H1 (cell line): ENCODE measurements at regions not wholly inside any gene's neighbourhood (a gene's known extent, or its start where the extent isn't known, plus 50 kb on each side); places are given as distances from the start of the nearest gene placed in this dataset.
"Not testable (repeated sequence)": the region's sequence is repeated elsewhere in the genome, so short reads cannot be mapped to it uniquely, and the experiment has no call there.

Experiments used
- CTCF ChIA-PET: fragments of 300-600 bp; sonication (Branson Sonifier 250); formaldehyde crosslinking; loops from one replicate; lab custom pipeline; 2021; ENCODE audit not compliant: partially characterized antibody; lab: Charles Lee
- POLR2A ChIA-PET: fragments of 300-600 bp; sonication (Branson Sonifier 250); formaldehyde crosslinking; loops from one replicate; lab custom pipeline; 2021; ENCODE audit warnings: inconsistent platforms; ENCODE audit not compliant: partially characterized antibody; lab: Charles Lee
- DNase-seq, 2 experiments: peaks; one replicate each; pipeline versions ENCODE4 v3.0.0 to v3.0.0-alpha.2; 2010 to 2022; ENCODE audit warnings: low spot score in 2 of 2, low read depth in 1 of 2, mixed read lengths in 1 of 2
- FAIRE-seq: peaks from 2 replicates; lab custom pipeline; 2011; peaks lifted over from hg19 to GRCh38; lab: Jason Lieb, UNC
- H2AFZ ChIP-seq: 2 replicates; pipeline ENCODE4 v1.8.1; 2012; ENCODE audit warnings: low read length, inconsistent platforms
- H2AK5ac ChIP-seq: 2 replicates; pipeline ENCODE4 v1.6.1; 2013; ENCODE audit warnings: low read depth, low read length
- H2BK120ac ChIP-seq: replicated peaks from 2 replicates; pipeline ENCODE3; 2013; ENCODE audit warnings: low read depth, low read length, inconsistent platforms
- H2BK12ac ChIP-seq: 2 replicates; pipeline ENCODE4 v1.6.1; 2013; ENCODE audit warnings: low read depth, low read length
- H2BK15ac ChIP-seq: 2 replicates; pipeline ENCODE4 v1.6.1; 2013; ENCODE audit warnings: low read length
- H2BK20ac ChIP-seq: 2 replicates; pipeline ENCODE4 v1.6.1; 2013; ENCODE audit warnings: low read length
- H2BK5ac ChIP-seq: 2 replicates; pipeline ENCODE4 v1.6.1; 2013; ENCODE audit warnings: low read depth, low read length
- H3K14ac ChIP-seq: 2 replicates; pipeline ENCODE4 v1.6.1; 2013; ENCODE audit warnings: inconsistent platforms; ENCODE audit not compliant: insufficient read length
- H3K18ac ChIP-seq: 2 replicates; pipeline ENCODE4 v1.6.1; 2013; ENCODE audit warnings: low read length; ENCODE audit errors: extremely low read depth
- H3K23ac ChIP-seq: 2 replicates; pipeline ENCODE4 v1.6.1; 2013; ENCODE audit warnings: inconsistent platforms; ENCODE audit not compliant: insufficient read length
- H3K23me2 ChIP-seq: 2 replicates; pipeline ENCODE4 v1.6.1; 2013; ENCODE audit warnings: low read depth, low read length
- H3K27ac ChIP-seq: 2 replicates; pipeline ENCODE4 v1.6.1; 2011; ENCODE audit warnings: low read depth, low read length, inconsistent platforms
- H3K27me3 ChIP-seq, 4 experiments: replicated peaks in 1 of 4; 1 replicate in 1 of 4; 2 replicates in 3 of 4; pipeline versions ENCODE4 v1.6.1 to v1.8.1; 2011 to 2013; ENCODE audit warnings: low read length in 3 of 4, mild to moderate bottlenecking in 3 of 4, inconsistent platforms in 2 of 4, mixed read lengths in 2 of 4, moderate library complexity in 1 of 4; ENCODE audit not compliant: control insufficient read depth in 3 of 4, insufficient read depth in 3 of 4; ENCODE audit errors: extremely low read depth in 1 of 4
- H3K36me3 ChIP-seq, 4 experiments: 2 replicates each; pipeline versions ENCODE4 v1.6.1 to v1.8.1; 2011 to 2013; ENCODE audit warnings: mild to moderate bottlenecking in 4 of 4, low read length in 3 of 4, moderate library complexity in 2 of 4, control low read depth in 1 of 4, inconsistent platforms in 1 of 4; ENCODE audit not compliant: insufficient read depth in 4 of 4, control insufficient read depth in 2 of 4
- H3K4ac ChIP-seq: replicated peaks from 2 replicates; pipeline ENCODE3; 2013; ENCODE audit warnings: low read length, low read depth, mixed read lengths, inconsistent platforms; ENCODE audit not compliant: insufficient read length
- H3K4me1 ChIP-seq, 4 experiments: replicated peaks in 1 of 4; 1 replicate in 1 of 4; 2 replicates in 3 of 4; pipeline versions ENCODE4 v1.6.1 to v1.8.1; 2011 to 2013; ENCODE audit warnings: low read length in 3 of 4, inconsistent platforms in 2 of 4, mixed read lengths in 1 of 4; ENCODE audit not compliant: insufficient read depth in 4 of 4, control insufficient read depth in 3 of 4
- H3K4me2 ChIP-seq, 2 experiments: 2 replicates each; pipeline versions ENCODE4 v1.6.1 to v1.8.1; 2011 to 2013; ENCODE audit warnings: low read depth in 2 of 2, low read length in 2 of 2, control low read depth in 1 of 2, inconsistent platforms in 1 of 2, mild to moderate bottlenecking in 1 of 2; ENCODE audit not compliant: insufficient read depth in 1 of 2
- H3K4me3 ChIP-seq, 4 experiments: fragments of 200-600, 300-600 bp in 1 of 4; sonication (generic), shearing (Covaris generic), sonication (Bioruptor Twin) in 1 of 4; 2 replicates each; pipeline versions ENCODE4 v1.5.1 to v1.8.1; 2011 to 2016; ENCODE audit warnings: low read length in 4 of 4, low read depth in 3 of 4, control low read depth in 2 of 4, inconsistent platforms in 2 of 4, mild to moderate bottlenecking in 2 of 4, mixed read lengths in 1 of 4, moderate library complexity in 1 of 4; ENCODE audit not compliant: insufficient read depth in 2 of 4; ENCODE audit errors: extremely low read depth in 1 of 4
- H3K56ac ChIP-seq: replicated peaks from 2 replicates; pipeline ENCODE3; 2013; ENCODE audit warnings: low read depth, mild to moderate bottlenecking, mixed read lengths, low read length, inconsistent platforms; ENCODE audit not compliant: insufficient read length
- H3K79me1 ChIP-seq: 2 replicates; pipeline ENCODE4 v1.6.1; 2013; ENCODE audit warnings: low read depth, low read length, control low read depth
- H3K79me2 ChIP-seq, 2 experiments: 2 replicates each; pipeline versions ENCODE4 v1.6.1 to v1.8.1; 2012 to 2013; ENCODE audit warnings: low read length in 2 of 2, mild to moderate bottlenecking in 2 of 2, inconsistent platforms in 1 of 2; ENCODE audit not compliant: insufficient read depth in 2 of 2, control insufficient read depth in 1 of 2
- H3K9ac ChIP-seq, 4 experiments: replicated peaks in 1 of 4; 1 replicate in 1 of 4; 2 replicates in 3 of 4; pipeline versions ENCODE4 v1.6.1 to v1.8.1; 2011 to 2013; ENCODE audit warnings: low read depth in 3 of 4, low read length in 3 of 4, control low read depth in 2 of 4, mild to moderate bottlenecking in 2 of 4, moderate library complexity in 2 of 4, inconsistent platforms in 1 of 4; ENCODE audit errors: extremely low read depth in 1 of 4
- H3K9me3 ChIP-seq, 2 experiments: 2 replicates each; pipeline versions ENCODE4 v1.6.1 to v1.8.1; 2012 to 2013; ENCODE audit warnings: mild to moderate bottlenecking in 2 of 2, moderate library complexity in 2 of 2, control low read depth in 1 of 2, inconsistent platforms in 1 of 2, low read depth in 1 of 2, low read length in 1 of 2, mixed read lengths in 1 of 2; ENCODE audit not compliant: insufficient read depth in 2 of 2
- H4K20me1 ChIP-seq, 2 experiments: replicated peaks in 1 of 2; 2 replicates each; pipeline versions ENCODE3 to v1.8.1; 2011 to 2013; ENCODE audit warnings: inconsistent platforms in 2 of 2, low read length in 2 of 2, mild to moderate bottlenecking in 1 of 2; ENCODE audit not compliant: insufficient read depth in 2 of 2, control insufficient read depth in 1 of 2
- H4K5ac ChIP-seq: 2 replicates; pipeline ENCODE4 v1.6.1; 2013; ENCODE audit warnings: low read length, low read depth, mixed read lengths, inconsistent platforms; ENCODE audit not compliant: insufficient read length
- H4K8ac ChIP-seq: 2 replicates; pipeline ENCODE4 v1.8.0; 2013; ENCODE audit warnings: mild to moderate bottlenecking, moderate library complexity, low read length, inconsistent platforms; ENCODE audit not compliant: insufficient read depth; ENCODE audit errors: extremely low read depth
- H4K91ac ChIP-seq: replicated peaks from 2 replicates; pipeline ENCODE3; 2013; ENCODE audit warnings: low read length, mixed read lengths, inconsistent platforms; ENCODE audit not compliant: insufficient read length
- WGBS, 2 experiments: shearing (Covaris generic) in 1 of 2; methylation state at CpG; one replicate each; pipeline versions ENCODE4 v1.1.6 to v1.1.7; 2013 to 2015; ENCODE audit warnings: low lambda C conversion rate in 2 of 2, mixed read lengths in 2 of 2, inconsistent platforms in 1 of 2, low coverage in 1 of 2, missing lambda C conversion rate in 1 of 2; ENCODE audit not compliant: insufficient replicate concordance in 2 of 2, insufficient coverage in 1 of 2, insufficient read length in 1 of 2; ENCODE audit errors: extremely low coverage in 1 of 2, missing lambda C conversion rate in 1 of 2; 5-methylcytosine and 5-hydroxymethylcytosine counted together

DNA sequence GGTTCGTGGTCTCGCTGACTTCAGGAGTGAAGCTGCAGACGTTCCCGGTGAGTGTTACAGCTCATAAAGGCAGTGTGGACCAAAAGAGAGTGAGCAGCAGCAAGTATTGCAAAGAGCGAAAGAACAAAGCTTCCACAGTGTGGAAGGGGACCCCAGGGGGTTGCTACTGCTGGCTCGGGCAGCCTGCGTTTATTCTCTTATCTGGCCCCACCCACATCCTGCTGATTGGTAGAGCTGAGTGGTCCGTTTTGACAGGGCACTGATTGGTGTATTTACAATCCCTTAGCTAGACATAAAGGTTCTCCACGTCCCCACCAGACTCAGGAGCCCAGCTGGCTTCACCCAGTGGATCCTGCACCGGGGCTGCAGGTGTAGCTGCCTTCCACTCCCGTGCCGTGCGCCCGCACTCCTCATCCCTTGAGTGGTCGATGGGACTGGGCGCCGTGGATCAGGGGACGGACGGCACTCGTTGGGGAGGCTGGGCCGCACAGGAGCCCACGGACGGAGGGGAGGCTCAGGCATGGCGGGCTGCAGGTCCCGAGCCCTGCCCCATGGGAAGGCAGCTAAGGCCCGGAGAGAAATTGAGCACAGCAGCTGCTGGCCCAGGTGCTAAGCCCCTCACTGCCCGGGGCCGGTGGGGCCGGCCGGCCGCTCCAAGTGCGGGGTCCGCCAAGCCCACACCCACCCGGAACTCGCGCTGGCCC lies 2661.6 kb upstream of the PCDH20 start:
- H3K79me1 ChIP-seq, H3K79me2 ChIP-seq, H2AFZ ChIP-seq, H2BK15ac ChIP-seq, H3K4me2 ChIP-seq, H3K14ac ChIP-seq, H3K23ac ChIP-seq, H2BK12ac ChIP-seq, POLR2A ChIA-PET, DNase-seq, H3K27me3 ChIP-seq, H3K9ac ChIP-seq, H3K18ac ChIP-seq, H2BK20ac ChIP-seq, H3K23me2 ChIP-seq, H4K8ac ChIP-seq, H4K20me1 ChIP-seq, CTCF ChIA-PET, H3K4ac ChIP-seq, H3K56ac ChIP-seq, H4K91ac ChIP-seq, H2BK5ac ChIP-seq, FAIRE-seq, H3K4me3 ChIP-seq, H3K4me1 ChIP-seq, H3K36me3 ChIP-seq, H2AK5ac ChIP-seq, H3K27ac ChIP-seq, H2BK120ac ChIP-seq, H4K5ac ChIP-seq: not testable (repeated sequence)
- H3K9me3 ChIP-seq: peaks cover 0 to 12% of the 10 kb centered on the region in 2 experiments; a peak in 1 of 4 replicates
- WGBS, 2 experiments: 96% methylated on average over 22 of the region's 36 CpGs; no CpG with 5 or more reads in 1 of the 2 experiments
